NCI-H82 (cell line): ENCODE measurements at regions not wholly inside any gene's neighbourhood (a gene's known extent, or its start where the extent isn't known, plus 50 kb on each side); places are given as distances from the start of the nearest gene placed in this dataset.

ENCODE experiments used
- DNase-seq: peaks from one replicate; lab custom pipeline; 2025; lab: John Stamatoyannopoulos, UW

DNA sequence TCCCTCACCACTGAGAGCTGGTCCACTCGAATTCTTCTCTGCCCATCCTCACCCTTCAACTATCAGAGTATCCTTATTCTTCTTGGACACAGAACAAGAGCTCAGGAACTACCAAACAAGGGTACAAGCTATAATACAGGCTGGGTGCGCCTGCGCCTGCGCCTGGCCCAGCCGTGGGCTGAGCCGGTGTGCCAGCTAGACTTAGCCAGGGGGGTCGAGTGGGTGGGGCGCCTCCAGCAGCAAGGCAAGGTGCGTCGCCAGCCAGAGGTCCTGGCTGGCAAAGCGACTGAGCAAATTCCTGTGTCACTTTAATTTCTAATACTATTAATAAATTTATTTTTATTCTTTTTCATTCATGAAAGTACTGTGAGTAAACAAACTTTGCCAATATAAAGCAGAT is 1072.6 kb upstream of the PIK3C3 start:
- DNase-seq = no peak

DNA sequence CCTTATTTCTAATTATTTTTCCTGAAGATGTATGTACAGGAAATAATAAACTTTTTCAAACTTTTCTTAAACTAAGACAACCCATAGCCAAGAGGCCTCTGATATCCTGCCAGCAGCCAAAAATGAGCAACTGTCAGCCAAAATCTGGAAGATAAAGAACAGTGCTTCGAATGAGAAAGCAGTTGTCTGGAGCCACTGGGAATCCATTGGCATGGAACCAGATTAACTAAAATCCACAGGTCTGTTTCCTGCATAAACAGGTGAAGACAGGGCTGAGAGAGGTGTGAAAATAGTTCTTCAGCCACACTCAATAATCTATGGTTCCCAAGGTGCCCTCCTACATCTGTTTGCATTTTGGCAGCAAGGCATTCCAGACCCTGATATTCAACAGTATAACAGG is 1076.7 kb upstream of the PIK3C3 start:
- DNase-seq = no peak

DNA sequence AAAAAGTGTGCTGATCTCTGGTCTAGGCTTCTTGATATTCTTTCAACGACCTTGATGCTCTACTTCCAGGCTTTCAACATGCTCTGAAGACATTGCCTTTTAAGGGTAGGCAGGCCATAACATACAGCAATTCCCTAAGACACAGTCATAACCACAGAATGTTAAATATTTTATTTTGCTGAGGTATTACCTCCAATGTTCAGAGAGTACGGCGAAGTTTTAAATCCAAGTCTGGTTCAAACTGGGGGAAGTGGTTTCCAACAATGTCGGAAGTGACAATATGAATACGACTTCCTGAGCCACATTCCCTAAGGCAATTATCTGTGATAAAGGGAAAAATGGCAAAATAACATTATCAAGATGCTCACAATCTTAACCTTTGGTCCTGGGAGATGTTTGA is 1077.9 kb upstream of the PIK3C3 start:
- no peak for DNase-seq

DNA sequence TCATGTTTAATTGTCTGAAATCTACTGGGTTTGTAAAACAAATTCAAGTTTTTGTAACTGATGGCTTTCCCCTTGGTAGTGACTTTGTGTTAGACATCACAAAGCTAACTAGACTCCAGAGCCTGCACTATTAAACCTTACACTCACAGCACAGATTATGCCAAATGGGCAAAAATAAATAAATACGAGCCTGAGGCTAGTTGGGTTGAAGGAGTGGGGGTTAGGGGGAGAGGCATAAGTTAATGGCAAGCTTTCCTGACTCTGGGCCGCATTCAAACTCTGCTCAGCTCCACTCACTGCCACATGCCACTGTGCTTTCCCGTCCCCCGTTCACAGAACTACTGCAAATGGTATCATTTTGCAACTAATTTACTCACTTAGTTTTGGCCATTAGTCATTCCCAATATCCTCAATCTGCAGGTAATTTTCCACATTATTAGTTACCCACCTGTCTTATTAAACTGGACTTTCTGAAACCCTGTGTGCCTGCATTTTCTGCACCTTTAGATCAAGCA is 1079.9 kb upstream of the PIK3C3 start:
- DNase-seq = no peak

DNA sequence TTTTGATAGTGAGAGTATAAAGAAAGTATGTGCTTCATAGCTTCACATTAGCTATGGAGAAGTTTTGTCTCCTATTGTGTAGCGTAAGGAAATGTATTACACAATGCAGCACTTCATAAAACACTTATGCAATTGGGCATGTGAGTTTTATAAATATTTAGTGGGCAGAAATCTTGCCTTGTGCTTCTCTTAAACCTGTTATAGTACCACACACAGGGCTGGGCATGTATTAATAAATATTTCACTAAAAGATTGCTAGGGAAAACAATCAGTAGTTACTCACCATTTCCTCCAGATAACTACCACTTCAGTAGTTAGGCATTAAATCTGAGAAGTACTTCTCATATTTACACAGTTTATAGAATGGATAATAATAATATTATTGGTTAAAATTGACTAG is 1080.8 kb upstream of the PIK3C3 start:
- no peak for DNase-seq

DNA sequence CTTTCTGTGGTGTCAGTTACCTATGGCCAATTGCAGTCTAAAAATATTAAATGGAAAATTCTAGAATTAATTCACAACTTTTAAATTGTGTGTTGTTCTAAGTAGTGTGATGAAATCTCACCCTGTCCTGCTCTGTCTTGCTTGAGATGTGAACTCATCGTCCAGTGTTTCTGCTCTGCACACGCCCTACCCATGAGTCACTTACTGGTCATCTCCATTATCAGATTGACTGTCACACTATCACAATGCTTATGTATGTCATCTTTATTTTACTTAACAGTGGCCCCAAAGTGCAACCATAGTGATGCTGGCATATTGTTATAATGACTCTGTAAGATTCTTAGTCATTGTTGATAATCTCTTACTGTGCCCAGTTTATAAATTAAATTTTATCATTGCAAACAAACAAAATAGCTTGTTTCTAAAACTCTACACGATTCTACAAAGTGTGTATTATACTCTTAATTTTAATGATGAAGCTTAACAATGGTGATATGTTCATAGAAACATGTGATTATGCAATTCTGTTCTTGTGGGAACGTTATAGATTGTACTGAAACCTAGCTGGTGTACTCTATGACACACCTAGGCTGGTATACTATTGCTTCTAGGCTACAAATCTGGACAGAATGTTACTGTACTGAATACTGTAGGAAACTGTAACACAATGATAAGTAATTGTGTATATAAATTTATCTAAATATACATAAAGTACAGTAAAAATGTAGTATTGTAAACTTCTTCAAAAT is 1086.8 kb upstream of the PIK3C3 start:
- no peak for DNase-seq

DNA sequence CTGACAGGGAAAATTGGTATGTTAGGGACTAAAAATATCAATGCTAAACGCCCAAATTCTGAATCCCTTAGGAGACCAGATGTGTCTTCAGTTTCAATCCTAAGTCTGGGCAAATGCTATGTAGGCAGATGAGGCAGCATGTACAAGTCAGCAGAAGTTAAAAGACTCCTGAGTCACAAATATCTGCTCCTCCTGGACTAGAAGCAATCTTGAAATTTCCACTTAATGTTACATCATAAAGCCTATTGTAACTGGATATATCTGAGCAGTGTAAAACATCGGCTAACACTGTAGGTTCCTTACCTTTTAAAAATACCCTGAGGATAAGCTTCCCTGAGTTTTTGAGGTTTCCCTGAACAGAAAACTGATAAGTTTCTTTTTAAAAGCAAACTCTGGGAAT is 1087.6 kb upstream of the PIK3C3 start:
- no peak for DNase-seq

DNA sequence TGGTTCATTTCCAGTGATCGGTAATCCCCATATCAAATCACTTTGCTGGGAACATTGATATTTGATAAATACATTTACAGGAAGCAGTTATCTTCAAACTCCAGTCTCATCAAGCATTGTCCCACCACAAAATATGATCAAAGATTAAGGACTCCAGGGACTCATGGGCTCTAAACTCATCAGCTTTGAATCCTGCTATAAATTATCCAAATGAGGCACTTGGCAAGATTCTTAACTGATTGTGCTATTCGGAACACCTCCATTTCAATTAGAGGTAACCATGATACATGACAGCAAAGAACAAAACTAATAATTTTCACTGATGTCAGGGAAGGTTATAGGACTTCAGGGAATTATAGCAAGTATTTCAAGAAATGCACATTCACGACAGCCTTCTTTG is 1088.1 kb upstream of the PIK3C3 start:
- DNase-seq = no peak

DNA sequence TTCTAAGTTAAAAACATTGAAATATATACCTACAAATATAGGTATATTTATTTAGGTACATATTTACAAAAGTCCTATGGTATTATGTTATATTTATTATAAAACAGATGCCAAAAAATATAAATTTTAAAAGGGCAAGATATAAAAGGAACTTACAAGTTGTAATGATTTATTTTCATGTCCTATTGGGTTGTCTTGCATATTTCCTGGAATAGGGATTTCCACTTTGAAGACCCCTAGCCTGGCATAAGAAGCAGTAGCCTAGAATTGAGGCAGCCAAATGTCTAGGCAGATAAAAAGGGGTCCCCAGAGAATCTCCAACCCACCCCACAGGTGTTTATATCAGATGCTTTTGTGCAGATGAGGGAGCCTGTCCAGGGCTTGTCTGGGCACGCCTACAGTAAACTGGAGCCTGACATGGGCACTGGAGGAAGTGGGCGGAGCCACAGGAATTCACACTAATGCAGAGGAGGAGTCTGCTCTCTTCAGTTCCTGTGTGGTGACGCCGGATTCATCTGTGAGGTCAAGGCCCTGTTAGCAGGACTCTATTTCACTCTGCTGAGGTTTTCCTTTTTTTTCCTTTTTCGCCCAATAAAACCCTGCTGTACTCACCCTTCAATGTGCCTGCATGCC is 1088.9 kb upstream of the PIK3C3 start:
- DNase-seq = peak; percentile 5

DNA sequence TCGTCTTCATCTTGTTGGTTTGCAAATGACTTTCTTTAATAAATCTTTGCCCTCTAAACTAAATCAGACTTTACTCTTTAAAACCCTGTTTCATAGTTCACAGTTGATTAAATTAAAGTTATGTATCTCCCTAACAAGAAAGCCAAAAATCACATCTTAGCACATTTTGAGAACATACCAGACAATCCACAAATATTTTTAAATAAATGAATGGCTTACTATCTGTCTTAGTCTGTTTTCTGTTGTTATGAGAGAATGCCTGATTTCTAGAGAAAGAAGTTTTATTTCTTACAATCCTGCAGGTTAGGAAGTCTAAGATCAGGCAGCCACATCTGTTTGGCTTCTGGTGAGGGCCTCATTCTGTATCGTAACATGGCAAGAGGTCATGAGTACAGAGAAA is 1090.2 kb upstream of the PIK3C3 start:
- DNase-seq = no peak

DNA sequence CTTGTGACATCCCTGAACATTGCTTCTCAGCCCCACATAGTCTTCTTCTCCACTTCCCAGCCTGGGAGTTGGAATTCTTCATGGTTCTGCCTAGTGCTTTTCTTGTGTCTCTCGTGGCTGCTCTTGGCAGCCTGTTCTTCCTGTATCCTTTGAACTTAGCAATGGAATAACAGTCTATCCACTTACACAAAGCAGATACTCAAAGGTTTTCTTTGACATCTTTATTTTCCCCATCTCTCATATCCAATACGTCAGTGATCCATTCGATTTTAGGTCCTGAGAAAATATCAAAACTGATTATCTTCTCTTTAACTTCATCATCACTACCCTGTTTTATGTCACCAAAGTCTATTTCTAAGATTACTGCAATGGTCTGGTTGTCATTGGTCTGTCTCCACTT is 1091.2 kb upstream of the PIK3C3 start:
- DNase-seq = no peak

DNA sequence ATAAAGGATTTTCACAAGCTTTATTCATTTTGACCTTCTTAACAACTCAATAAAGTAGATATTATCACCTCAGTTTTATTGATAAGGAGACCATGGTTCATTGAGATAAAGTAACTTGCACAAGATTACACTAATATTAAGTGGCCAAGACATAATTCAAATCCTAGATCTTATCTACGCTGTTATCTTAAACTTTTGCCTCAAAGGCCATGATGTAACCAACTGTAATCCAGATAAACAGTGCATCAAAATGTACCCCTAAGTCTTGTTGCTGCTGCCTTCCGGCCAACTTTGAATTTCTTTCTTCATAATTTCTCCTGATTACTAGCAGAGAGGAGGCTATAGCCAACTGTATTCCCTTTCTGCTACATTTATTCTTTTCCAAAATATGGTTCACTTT is 1094.8 kb upstream of the PIK3C3 start:
- no peak for DNase-seq

DNA sequence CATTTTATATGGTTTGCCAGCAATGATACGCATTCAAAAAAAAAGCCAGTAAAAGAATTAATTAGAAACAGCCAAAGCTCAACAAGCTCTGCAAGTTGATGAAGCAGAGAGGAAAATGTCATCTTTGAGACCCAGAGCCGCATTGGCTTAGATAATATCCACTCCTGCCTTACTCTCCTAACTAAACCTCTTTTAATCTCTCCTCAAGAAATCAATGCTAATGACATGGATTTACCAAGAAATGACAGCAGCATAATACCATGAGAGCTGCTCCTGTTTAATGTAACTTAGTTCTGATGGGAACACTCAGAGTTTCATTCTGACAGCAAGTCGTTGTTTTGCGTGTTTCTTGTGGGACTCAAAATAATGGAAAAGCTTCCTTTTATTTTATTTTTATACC is 1099.4 kb upstream of the PIK3C3 start:
- DNase-seq = peak; percentile 74

DNA sequence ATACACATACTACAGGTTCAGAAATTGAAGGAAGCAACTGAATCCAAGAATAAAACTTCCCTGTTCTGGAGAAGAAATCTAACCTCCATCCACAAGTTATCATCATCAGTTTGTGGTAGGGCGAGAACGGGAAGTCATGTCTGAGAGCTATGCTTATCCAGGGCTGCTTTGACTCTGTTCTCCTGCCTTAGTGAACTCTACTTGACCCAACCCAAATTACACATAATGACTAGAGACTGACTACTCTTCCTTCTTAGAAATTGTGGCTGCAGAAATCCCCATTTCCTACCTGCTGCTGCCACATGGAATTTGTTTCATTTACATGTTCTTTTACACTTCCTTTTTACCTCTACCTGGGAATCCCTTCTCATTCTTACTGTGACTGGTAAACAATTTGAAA is 1102.6 kb upstream of the PIK3C3 start:
- no peak for DNase-seq

DNA sequence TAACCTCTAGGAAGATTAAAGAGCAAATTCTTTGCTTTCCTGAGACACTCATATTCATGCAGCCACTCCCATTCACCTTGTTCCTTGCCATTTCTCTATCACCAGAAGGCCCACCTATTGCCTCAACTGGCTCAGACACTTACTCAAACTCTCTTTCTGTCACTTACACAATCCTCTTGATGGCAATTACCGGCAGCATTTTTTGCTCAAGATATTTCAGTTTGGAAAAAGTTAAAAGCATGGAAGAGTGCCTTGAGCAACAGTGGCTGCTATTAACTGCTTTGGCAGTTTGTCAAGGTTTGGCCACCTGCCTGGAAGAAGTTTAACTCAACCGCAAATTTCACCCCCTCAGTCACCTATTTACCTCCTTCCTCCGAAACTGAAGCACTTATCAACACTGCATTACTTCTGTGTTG is 1104.0 kb upstream of the PIK3C3 start:
- no peak for DNase-seq

DNA sequence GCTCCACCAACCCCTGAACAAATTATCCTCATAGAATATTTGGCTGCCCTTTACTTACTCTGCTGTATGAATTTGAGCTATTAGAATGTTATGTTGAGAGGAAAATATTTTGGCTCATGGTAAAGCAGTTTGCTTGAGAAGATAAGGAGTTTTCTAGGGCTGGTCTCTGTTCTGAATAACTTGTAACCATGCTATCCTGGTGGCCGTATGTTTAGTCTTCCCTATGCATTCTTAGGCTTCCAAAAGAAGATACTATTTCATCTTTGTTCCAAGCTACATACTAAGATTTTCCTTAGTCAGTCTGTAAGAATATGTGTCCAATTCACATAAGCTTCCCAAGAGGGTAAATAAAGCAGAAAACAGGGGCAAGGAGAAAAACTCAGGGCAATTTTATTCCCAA is 1105.1 kb upstream of the PIK3C3 start:
- no peak for DNase-seq

DNA sequence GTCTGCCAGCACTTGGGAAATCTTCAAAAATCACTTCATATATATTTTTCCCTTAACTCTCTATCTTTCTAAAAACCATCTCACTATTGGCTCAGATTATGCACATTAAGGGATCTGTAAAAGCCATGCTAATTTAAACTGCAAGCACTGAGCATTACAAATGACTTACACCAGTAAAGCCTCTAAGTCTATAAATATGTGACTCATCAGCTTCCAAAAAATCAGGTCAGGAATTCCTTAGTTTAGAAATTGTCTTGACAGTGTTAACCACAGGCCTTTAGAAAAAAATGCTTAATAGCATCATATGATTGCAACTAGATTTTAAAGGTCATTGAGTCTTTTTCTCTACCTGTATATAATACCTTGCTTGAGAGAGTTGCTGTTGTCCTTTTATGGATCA is 1113.6 kb upstream of the PIK3C3 start:
- DNase-seq = no peak

DNA sequence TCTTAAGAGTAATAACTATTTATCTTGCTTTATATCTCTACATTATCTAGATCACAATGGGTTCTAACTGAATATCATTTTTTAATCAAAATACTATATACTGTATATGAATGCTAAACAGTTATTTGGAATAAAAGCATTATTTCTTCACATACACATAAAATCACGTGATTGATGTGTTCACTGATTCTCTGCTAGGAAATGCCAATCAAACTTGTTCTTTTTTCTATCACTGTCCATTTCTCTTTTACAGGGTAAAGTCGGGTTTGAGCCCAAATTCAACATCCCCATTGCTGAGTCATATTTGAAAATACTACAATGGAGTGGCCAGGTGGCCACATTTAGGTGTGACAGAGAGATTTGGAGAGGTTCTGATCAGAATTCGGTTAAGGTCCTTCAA is 1114.0 kb upstream of the PIK3C3 start:
- no peak for DNase-seq

DNA sequence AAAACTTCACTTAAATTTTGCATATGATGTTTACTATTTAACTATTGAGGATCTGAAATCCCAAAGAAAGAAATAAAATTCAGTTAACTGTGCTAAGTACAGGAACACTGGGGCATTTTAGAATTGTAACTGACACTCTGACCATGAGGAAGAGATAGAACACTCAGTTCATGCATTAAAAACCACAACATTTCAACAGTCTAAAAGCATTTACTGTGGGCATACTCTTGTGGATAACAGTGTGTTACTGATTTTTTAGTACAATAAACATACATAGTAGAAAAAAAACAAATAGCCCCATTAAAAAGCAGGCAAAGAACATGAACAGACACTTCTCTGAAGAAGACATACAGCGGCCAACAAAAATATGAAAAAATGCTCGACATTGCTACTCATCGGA is 1122.7 kb upstream of the PIK3C3 start:
- DNase-seq = no peak

DNA sequence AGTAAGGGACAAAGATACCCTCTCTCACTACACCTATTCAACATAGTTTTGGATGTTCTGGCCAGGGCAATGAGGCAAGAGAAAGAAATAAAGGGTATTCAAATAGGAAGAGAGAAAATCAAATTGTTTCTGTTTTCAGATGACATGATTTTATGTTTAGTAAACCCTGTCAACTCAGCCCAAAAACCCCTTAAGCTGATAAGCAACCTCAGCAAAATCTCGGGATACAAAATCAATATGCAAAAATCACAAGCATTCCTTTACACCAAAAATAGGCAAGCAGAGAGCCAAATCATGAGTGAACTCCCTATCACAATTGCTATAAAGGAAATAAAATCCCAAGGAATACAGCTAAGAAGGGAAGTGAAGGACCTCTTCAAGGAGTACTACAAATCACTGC is 1130.7 kb upstream of the PIK3C3 start:
- no peak for DNase-seq

DNA sequence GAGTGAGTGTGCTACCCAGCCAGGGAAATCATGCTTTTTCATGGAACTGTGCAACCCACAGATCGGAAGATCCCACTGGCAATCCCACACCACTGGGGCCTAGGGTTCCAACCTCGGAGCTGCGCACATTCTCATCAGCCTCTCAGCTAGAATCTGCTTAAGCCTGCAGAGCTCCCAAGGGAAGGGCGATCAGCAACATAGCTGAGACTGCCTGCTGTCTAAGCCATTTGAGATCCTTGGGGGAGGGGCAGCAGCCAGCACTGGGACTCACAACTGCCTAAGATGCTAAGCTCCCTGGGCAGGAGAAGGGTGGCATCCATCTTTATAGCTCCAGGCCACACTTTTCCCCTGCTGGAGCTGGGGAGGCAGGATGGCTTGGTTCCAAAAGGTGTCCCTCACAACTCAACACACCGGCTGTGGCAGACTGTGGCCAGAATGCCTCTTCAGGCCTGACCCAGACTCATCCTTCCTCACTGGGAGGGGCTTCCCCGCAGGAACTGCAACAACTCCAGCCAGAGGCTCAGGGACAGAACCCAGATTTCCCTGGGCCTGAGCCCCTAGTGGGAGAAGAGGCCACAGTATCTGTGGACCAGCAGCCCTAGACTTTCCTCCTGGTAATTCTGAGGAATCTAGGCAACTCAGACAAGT is 1133.3 kb upstream of the PIK3C3 start:
- DNase-seq = peak; percentile 98

DNA sequence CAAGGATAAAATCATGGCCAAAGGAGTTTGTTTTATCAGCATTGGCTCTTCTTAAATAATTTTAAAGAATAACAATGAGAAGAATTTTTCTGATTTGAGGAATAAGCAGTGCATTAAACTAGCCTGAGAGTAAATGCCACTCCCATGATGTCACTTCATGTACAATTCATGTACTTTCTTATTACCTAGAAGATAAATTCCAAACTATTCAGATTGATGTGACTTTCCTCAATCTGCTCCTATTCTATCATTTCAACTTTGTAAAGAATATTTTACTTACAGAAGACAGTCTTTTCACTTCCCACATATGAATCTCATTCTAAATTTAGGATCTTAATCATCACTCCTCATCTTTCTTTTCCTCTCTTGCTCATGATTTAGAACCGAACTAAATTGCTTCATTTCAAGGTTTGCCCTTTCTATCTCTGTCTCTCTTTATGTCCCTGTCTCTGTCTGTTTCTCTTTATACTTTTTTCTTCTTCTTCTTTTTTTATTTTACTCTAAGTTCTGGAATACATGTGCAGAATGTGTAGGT is 1142.0 kb upstream of the PIK3C3 start:
- DNase-seq = no peak

DNA sequence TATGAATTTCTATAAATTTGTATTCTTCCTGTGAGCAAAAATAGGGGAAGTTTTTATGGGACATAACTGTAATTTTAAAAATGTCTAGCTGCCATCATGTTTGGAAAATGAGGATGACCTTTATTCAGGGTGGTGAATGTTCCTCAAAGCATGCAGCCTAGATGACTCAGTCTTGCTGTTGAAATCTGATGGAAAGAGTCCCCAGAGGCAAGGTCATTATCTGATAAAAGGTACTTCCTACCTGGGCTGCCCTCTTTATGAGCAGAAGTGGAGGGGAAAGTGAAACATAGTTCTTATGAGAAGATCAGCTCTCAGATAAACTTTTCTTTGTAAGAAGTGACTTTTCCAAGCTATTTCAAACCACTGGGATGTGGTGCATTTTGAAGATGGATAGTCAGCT is 1144.7 kb upstream of the PIK3C3 start:
- no peak for DNase-seq
